HG03442 (cell line): ENCODE measurements at regions not wholly inside any gene's neighbourhood (a gene's known extent, or its start where the extent isn't known, plus 50 kb on each side); places are given as distances from the start of the nearest gene placed in this dataset.
"Not testable (repeated sequence)": the region's sequence is repeated elsewhere in the genome, so short reads cannot be mapped to it uniquely, and the experiment has no call there.

Experiments
- ATAC-seq: cut with Tn5 transposase; IDR thresholded peaks from one replicate; pipeline ENCODE4 v1.9.1; 2021; ENCODE audit warnings: mild to moderate bottlenecking, moderate library complexity; ENCODE audit not compliant: unreplicated experiment

- no peak for ATAC-seq
Observed at GRCh38 chr2:215565897-215566296, 130.0 kb upstream of the FN1 start.

GRCh38 chr2:215557701-215558100 lies 121.8 kb upstream of the FN1 start:
- ATAC-seq: no peak

GRCh38 chr2:215556979-215557378 lies 121.1 kb upstream of the FN1 start:
- no peak for ATAC-seq

- ATAC-seq: no peak
Observed at GRCh38 chr2:215554689-215555498, 119.0 kb upstream of the FN1 start.

GRCh38 chr2:215553946-215554345 lies 118.1 kb upstream of the FN1 start:
- no peak for ATAC-seq

- ATAC-seq: no peak
Observed at GRCh38 chr2:215552144-215552580, 116.3 kb upstream of the FN1 start.

- no peak for ATAC-seq
Observed at GRCh38 chr2:215550331-215550730, 114.5 kb upstream of the FN1 start.

GRCh38 chr2:215548714-215549113 lies 112.8 kb upstream of the FN1 start:
- no peak for ATAC-seq

- no peak for ATAC-seq
Observed at GRCh38 chr2:215542690-215543089, 106.8 kb upstream of the FN1 start.

- no peak for ATAC-seq
Observed at GRCh38 chr2:215540658-215541057, 104.8 kb upstream of the FN1 start.

- no peak for ATAC-seq
Observed at GRCh38 chr2:215537611-215538010, 101.7 kb upstream of the FN1 start.

- ATAC-seq: no peak
Observed at GRCh38 chr2:215536510-215536909, 100.6 kb upstream of the FN1 start.

GRCh38 chr2:215535741-215536140 lies 99.9 kb upstream of the FN1 start:
- ATAC-seq: no peak

GRCh38 chr2:215535125-215535668 lies 99.3 kb upstream of the FN1 start:
- no peak for ATAC-seq

- ATAC-seq: not testable (repeated sequence)
Observed at GRCh38 chr2:215533716-215534115, 97.8 kb upstream of the FN1 start.

- no peak for ATAC-seq
Observed at GRCh38 chr2:215532844-215533243, 97.0 kb upstream of the FN1 start.

- ATAC-seq: no peak
Observed at GRCh38 chr2:215531284-215531683, 95.4 kb upstream of the FN1 start.

GRCh38 chr2:215530191-215530968 lies 94.5 kb upstream of the FN1 start:
- ATAC-seq: no peak

- no peak for ATAC-seq
Observed at GRCh38 chr2:215529271-215529670, 93.4 kb upstream of the FN1 start.

GRCh38 chr2:215528555-215528954 lies 92.7 kb upstream of the FN1 start:
- no peak for ATAC-seq

GRCh38 chr2:215527736-215528135 lies 91.9 kb upstream of the FN1 start:
- ATAC-seq: no peak

- no peak for ATAC-seq
Observed at GRCh38 chr2:215526341-215526740, 90.5 kb upstream of the FN1 start.
